ENCODE measurements at regions not wholly inside any gene's neighbourhood (a gene's known extent, or its start where the extent isn't known, plus 50 kb on each side); places are given as distances from the start of the nearest gene placed in this dataset.

- Histone ChIP-seq H3K27me3 (ENCODE audit: insufficient read depth, low read depth) (no peaks in the 10 kb centered on the region), H3K9me2 (ENCODE audit: insufficient read depth) (no peaks in the 10 kb centered on the region), H3K79me2 (ENCODE audit: low read depth) (no peaks in the 10 kb centered on the region), H4K20me1 (ENCODE audit: insufficient read depth) (no peaks in the 10 kb centered on the region), H2AFZ (no peak overlapping the region; the same call in 1 of the 2 replicates), H3K4me3 (no peak overlapping the region), H3K9me3 (ENCODE audit: insufficient read depth, low read depth) (no peaks in the 10 kb centered on the region), H3F3A (ENCODE audit: insufficient read depth, low read depth) (no peaks in the 10 kb centered on the region), H3K36me3 (ENCODE audit: low read depth) (no peaks in the 10 kb centered on the region), H3K27ac (no peak overlapping the region), H3K4me1 (replicated peaks; ENCODE audit: insufficient read depth) (no peaks in the 10 kb centered on the region), H3K4me2 (no peak overlapping the region)
- BruUV-seq (replicated peaks): no TSS peak
- ChIA-PET CTCF (no interaction called here), POLR2A (ENCODE audit: unreplicated experiment) (no interaction called here)
- TF ChIP-seq CTCF (conservative IDR thresholded peaks at IDR 0.05) (no peak), EZH2 (IDR thresholded peaks at IDR 0.05; ENCODE audit: low read depth) (no peak)
- intact Hi-C loops (cut with micrococcal nuclease; ENCODE audit: unreplicated experiment): no loop called here
- no peak for DNase-seq
Measured at GRCh38 chr7:114766041-114766356, 155.9 kb upstream of the MDFIC start.

- Histone ChIP-seq H3K36me3 (ENCODE audit: low read depth) (no peaks in the 10 kb centered on the region), H3K4me3 (no peak overlapping the region), H4K20me1 (ENCODE audit: insufficient read depth) (no peaks in the 10 kb centered on the region), H3K4me2 (no peak overlapping the region), H3K9me2 (ENCODE audit: insufficient read depth) (no peaks in the 10 kb centered on the region), H3K27ac (no peak overlapping the region), H2AFZ (no peak overlapping the region), H3K27me3 (ENCODE audit: insufficient read depth, low read depth) (no peaks in the 10 kb centered on the region), H3K4me1 (replicated peaks; ENCODE audit: insufficient read depth) (no peaks in the 10 kb centered on the region), H3K9me3 (ENCODE audit: insufficient read depth, low read depth) (no peaks in the 10 kb centered on the region), H3F3A (ENCODE audit: insufficient read depth, low read depth) (no peaks in the 10 kb centered on the region), H3K79me2 (ENCODE audit: low read depth) (no peaks in the 10 kb centered on the region)
- intact Hi-C loops (cut with micrococcal nuclease; ENCODE audit: unreplicated experiment): no loop called here
- POLR2A ChIA-PET (ENCODE audit: unreplicated experiment): no interaction called here
- BruUV-seq (replicated peaks): no TSS peak
- CTCF ChIA-PET: no interaction called here
- no peak for DNase-seq
- TF ChIP-seq CTCF (conservative IDR thresholded peaks at IDR 0.05) (no peak), EZH2 (IDR thresholded peaks at IDR 0.05; ENCODE audit: low read depth) (no peak)
Measured at GRCh38 chr7:114777288-114777687, 144.6 kb upstream of the MDFIC start.

GRCh38 chr7:114783508-114783907, 138.4 kb upstream of the MDFIC start:
- no TSS peak for BruUV-seq (replicated peaks)
- POLR2A ChIA-PET (ENCODE audit: unreplicated experiment): no interaction called here
- no peaks in the 10 kb centered on the region for H3K4me1 ChIP-seq (replicated peaks; ENCODE audit: insufficient read depth)
- H3K4me3 ChIP-seq: no peak overlapping the region
- no peak overlapping the region for H3K4me2 ChIP-seq
- no peak overlapping the region for H2AFZ ChIP-seq
- TF ChIP-seq EZH2 (IDR thresholded peaks at IDR 0.05; ENCODE audit: low read depth) (no peak), CTCF (conservative IDR thresholded peaks at IDR 0.05) (no peak)
- intact Hi-C loops (cut with micrococcal nuclease; ENCODE audit: unreplicated experiment): no loop called here
- no peaks in the 10 kb centered on the region for H3K27me3 ChIP-seq (ENCODE audit: insufficient read depth, low read depth)
- H4K20me1 ChIP-seq (ENCODE audit: insufficient read depth): no peaks in the 10 kb centered on the region
- CTCF ChIA-PET: no interaction called here
- H3K79me2 ChIP-seq (ENCODE audit: low read depth): no peaks in the 10 kb centered on the region
- no peak overlapping the region for H3K27ac ChIP-seq
- no peaks in the 10 kb centered on the region for H3K36me3 ChIP-seq (ENCODE audit: low read depth)
- no peaks in the 10 kb centered on the region for H3K9me2 ChIP-seq (ENCODE audit: insufficient read depth)
- H3K9me3 ChIP-seq (ENCODE audit: insufficient read depth, low read depth): no peaks in the 10 kb centered on the region
- DNase-seq: no peak
- no peaks in the 10 kb centered on the region for H3F3A ChIP-seq (ENCODE audit: insufficient read depth, low read depth)

All from PC-9 (cell line).